Fibroblast of lung (primary cell): ENCODE measurements at regions not wholly inside any gene's neighbourhood (a gene's known extent, or its start where the extent isn't known, plus 50 kb on each side); places are given as distances from the start of the nearest gene placed in this dataset.

Source experiments
- EZH2 ChIP-seq: IDR thresholded peaks from 2 replicates; pipeline ENCODE4 v1.5.1; 2012; ENCODE audit warnings: low read length, control low read depth, mild to moderate bottlenecking; ENCODE audit errors: missing control alignments
- TF ChIP-seq, protein P1 (sequence below), 2 donors: IDR thresholded peaks in 1 of 2; conservative IDR thresholded peaks in 1 of 2; 1 replicate in 1 of 2; 2 replicates in 1 of 2; pipeline ENCODE4 v1.5.1; 2011 to 2012; ENCODE audit warnings: low read length in 2 of 2, control low read depth in 1 of 2, inconsistent platforms in 1 of 2, low read depth in 1 of 2, mild to moderate bottlenecking in 1 of 2

DNA sequence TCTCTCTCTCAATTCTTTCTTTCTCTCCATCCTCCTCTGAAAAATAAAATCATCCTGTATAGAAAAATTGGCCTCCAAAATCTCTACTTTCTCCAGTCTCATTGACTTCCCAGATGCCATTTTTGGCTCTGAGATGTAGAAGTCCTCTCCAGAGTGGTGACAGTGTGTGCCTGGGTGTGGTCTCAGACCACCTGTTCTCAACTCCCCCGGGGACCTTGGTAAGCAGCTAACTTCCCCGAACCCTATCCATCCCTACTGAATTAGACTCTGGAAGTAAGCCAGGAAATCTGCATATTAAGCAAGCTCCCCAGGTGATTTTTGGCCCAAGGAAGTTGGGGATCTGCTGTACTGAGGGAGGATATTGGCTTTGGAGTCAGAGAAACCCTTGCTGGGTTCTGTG is 120.5 kb downstream of the WDR11 start:
- TF ChIP-seq EZH2 = no peak
- TF ChIP-seq, protein P1, sequence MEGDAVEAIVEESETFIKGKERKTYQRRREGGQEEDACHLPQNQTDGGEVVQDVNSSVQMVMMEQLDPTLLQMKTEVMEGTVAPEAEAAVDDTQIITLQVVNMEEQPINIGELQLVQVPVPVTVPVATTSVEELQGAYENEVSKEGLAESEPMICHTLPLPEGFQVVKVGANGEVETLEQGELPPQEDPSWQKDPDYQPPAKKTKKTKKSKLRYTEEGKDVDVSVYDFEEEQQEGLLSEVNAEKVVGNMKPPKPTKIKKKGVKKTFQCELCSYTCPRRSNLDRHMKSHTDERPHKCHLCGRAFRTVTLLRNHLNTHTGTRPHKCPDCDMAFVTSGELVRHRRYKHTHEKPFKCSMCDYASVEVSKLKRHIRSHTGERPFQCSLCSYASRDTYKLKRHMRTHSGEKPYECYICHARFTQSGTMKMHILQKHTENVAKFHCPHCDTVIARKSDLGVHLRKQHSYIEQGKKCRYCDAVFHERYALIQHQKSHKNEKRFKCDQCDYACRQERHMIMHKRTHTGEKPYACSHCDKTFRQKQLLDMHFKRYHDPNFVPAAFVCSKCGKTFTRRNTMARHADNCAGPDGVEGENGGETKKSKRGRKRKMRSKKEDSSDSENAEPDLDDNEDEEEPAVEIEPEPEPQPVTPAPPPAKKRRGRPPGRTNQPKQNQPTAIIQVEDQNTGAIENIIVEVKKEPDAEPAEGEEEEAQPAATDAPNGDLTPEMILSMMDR (conservative IDR thresholded peaks at IDR 0.05 in 1 of 2, IDR thresholded peaks at IDR 0.05 in 1 of 2; ENCODE audit: low read depth in 1 of 2, low read length in 2 of 2) = no peak
